ENCODE measurements at regions not wholly inside any gene's neighbourhood (a gene's known extent, or its start where the extent isn't known, plus 50 kb on each side); places are given as distances from the start of the nearest gene placed in this dataset.
"Not testable (repeated sequence)": the region's sequence is repeated elsewhere in the genome, so short reads cannot be mapped to it uniquely, and the experiment has no call there.

GRCh38 chr4:123599920-123600810, 203.6 kb downstream of the SPRY1 start:
- H3K4me3 ChIP-seq (ENCODE audit: low read depth, low read length) = no peak overlapping the region
- no peak for TF ChIP-seq CTCF (IDR thresholded peaks at IDR 0.05; ENCODE audit: low read depth, low read length)

GRCh38 chr4:123600987-123601904, 204.7 kb downstream of the SPRY1 start:
- no peak for TF ChIP-seq CTCF (IDR thresholded peaks at IDR 0.05; ENCODE audit: low read depth, low read length)
- no peak overlapping the region for H3K4me3 ChIP-seq (ENCODE audit: low read depth, low read length)

GRCh38 chr4:123602007-123602406, 205.4 kb downstream of the SPRY1 start:
- no peak for TF ChIP-seq CTCF (IDR thresholded peaks at IDR 0.05; ENCODE audit: low read depth, low read length)
- H3K4me3 ChIP-seq (ENCODE audit: low read depth, low read length) = no peak overlapping the region

GRCh38 chr4:123603165-123603564, 206.6 kb downstream of the SPRY1 start:
- no peak for TF ChIP-seq CTCF (IDR thresholded peaks at IDR 0.05; ENCODE audit: low read depth, low read length)

GRCh38 chr4:123605797-123606196, 209.2 kb downstream of the SPRY1 start:
- not testable (repeated sequence) for H3K4me3 ChIP-seq (ENCODE audit: low read depth, low read length)

More at GRCh38 chr4:123603165-123603564, 206.6 kb downstream of the SPRY1 start:
- H3K4me3 ChIP-seq (ENCODE audit: low read depth, low read length) = no peak overlapping the region

GRCh38 chr4:123606336-123606735, 209.7 kb downstream of the SPRY1 start:
- no peak for TF ChIP-seq CTCF (IDR thresholded peaks at IDR 0.05; ENCODE audit: low read depth, low read length)
- no peak overlapping the region for H3K4me3 ChIP-seq (ENCODE audit: low read depth, low read length)

- TF ChIP-seq CTCF (IDR thresholded peaks at IDR 0.05; ENCODE audit: low read depth, low read length) = no peak
- no peak overlapping the region for H3K4me3 ChIP-seq (ENCODE audit: low read depth, low read length)
Measured at GRCh38 chr4:123606946-123607542, 210.4 kb downstream of the SPRY1 start.
